GM21381 (cell line): ENCODE measurements at regions not wholly inside any gene's neighbourhood (a gene's known extent, or its start where the extent isn't known, plus 50 kb on each side); places are given as distances from the start of the nearest gene placed in this dataset.
"Not testable (repeated sequence)": the region's sequence is repeated elsewhere in the genome, so short reads cannot be mapped to it uniquely, and the experiment has no call there.

Experiments used
- ATAC-seq: cut with Tn5 transposase; IDR thresholded peaks from one replicate; pipeline ENCODE4 v1.9.1; 2021; ENCODE audit warnings: mild to moderate bottlenecking, moderate library complexity; ENCODE audit not compliant: unreplicated experiment

DNA sequence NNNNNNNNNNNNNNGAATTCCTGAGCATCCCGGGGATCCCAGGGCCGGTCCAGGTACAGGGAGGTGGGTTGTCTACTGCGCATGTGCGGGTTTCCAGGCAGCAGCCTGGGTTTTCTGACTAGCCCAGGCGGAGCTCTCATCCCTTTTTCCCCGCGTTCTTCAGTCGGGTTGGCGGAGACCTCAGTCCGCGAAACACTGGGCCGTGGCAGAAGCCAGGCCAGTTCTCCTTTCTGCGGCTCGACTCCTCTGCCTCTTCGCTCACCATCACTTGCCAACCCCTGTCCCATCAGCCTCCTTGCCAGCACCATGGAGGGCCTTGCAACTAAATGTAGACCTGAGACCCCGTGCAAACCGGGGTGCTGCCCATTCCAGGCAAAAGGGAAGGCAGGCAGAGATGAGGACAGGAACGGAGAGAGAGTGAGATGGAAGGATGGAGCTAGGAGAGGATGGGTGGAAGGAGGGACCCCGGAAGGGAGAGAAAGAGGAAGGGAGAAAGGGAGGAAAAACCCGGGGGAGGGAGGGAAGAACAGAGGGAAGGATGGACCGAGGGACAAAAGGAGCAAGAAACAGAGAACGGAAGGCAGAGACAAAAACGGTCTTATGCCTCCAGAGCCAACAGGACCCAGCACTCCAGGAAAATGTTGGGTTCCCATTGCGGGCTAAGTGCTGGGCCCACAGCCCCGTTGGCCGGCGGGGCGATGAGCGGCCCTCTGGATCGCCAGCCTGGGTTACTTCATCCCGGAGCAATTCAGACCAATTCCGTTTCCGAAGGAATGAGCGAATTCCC lies 445.4 kb upstream of the DEFB115 start:
- peak; percentile 62 for ATAC-seq

DNA sequence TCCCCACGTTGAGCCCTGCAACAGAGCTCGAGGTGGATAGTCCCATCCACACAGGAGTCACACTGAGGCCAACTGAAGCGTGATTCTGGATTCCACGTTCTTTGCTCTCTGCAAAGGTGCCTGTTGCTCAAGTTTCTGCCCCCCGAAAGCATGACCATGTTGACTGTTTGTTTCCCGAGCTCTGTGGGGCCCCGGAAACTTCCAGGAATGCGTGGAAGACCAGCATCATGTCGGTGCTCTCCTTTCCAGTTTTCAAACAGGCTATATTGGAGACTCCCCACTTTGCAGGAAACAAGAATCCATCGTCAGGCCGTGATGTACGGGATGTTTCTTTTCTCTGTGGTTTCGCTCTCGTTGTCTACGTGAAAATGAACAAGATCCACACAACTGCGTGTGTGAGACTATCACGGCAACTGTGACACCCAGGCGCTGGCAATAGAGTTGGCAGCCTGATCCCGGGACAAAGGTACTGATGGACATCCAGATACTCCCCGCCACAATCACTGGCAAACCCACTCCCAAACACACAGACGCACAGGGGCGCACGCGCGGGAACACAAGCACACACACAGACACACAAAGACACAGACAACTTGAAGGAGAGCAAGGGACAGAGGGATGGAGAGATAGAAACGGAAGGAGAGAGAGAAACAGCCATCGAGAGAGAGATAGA lies 444.6 kb upstream of the DEFB115 start:
- ATAC-seq = no peak

DNA sequence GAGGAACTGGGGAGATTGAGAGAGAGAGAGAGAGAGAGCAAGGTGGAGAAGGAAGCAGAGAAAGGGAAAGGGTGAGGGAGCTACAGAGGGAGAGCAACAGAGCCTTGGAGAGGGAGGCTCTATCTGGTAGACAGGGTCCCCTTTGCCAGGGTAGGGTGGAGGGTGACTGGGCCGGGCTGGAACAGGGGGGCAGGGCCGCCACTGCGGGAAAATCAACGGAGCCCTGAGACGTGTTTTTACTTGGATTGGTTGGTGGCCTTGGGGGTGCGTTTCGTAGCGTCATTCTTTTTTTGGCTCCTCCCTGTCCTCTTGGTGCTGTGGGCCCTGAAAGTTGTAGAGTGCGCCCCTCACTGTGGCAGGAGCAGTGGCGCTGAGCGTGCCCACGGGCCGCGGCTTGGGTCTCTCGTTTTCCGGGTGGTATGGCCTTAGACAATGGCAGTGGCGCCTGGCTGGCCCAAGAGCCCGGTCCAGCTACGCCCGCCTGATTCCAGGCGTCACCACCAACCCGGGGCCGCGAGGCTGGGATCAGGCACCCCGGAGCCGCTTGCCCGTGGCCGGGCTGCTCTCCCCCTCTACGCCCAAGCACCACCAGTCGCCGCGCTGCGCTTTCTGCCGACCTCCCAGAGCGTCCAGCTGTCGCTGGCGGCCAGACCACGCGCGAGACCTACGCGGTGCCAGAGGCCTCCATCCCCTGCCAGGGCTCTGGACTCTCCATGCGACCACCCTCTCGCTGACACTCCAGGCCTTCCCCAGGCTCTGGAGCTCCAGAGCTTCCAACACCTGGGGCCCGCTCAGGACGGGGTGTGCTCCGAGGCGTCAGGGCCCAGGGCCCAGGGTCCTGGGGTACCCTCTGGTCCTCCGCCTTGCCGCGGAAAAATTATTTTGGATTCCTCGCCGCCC lies 443.8 kb upstream of the DEFB115 start:
- ATAC-seq = not testable (repeated sequence)

DNA sequence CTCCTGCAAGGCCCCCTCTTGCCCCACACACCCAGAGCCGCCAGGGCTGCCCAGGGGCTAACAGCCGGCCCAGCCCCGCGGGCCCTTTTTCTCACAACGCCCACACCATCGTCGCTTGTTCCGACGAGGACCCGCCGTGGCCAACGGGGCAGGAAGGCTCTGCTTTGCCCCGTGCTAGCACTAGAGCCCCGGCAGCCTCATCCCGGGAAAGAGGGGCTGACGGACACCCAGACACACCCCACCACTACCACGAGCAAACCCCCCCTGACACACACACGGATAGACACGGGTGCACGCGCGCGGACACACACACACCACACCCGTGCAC lies 443.2 kb upstream of the DEFB115 start:
- not testable (repeated sequence) for ATAC-seq

DNA sequence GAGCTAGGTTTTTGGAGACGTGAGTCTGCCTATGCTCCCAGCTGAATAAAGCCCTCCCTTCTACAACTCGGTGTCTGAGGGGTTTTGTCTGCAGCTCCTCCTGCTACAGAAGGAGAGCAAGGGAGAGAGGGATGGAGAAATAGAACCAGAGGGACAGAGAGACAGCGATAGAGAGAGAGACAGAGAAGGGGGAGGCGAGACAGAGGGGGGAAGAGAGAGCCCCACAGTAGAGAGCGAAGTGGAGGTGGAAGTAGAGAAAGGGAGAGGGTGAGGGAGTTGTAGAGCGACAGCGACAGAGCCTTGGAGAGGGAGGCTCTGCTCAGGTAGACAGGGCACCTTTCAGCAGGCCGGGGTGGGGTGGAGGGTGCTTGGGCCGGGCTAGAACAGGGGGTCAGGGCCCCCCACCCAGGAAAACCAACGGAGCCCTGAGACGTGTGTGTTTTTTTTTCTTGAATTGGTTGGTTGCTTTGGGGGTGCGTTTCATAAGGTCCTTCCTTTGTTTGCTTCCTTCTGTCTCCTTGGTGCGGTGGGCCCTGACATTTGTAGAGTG lies 442.4 kb upstream of the DEFB115 start:
- ATAC-seq = not testable (repeated sequence)

DNA sequence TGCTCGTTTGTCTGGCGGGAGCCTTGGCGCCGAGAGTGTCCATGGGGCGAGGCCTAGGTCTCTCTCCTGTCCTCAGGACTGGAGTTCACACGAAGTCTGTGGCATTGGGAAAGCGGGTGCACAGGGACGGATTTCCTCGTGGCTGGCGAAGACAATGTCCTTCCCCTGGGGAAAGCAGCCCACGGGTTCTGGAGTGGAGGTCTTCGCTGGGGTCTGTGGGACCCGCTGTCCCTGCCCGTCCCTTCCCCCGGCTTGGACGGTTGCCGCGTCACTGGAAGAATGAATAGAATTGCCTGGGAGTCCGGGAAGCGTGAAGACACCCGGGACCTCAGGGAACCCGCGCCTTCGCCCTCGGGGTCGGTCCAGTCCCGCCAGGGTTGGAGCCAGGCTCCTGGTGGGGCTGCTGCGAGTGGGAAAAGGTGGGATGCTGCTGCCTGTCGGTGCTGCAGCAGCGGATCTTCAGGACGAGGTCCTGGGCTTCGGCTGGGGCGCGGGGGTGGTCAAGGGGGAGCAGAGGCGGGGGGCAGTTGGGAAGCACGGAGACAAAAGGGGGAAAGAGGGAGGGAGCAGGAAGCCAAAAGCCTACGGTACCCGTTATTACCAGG lies 441.8 kb upstream of the DEFB115 start:
- ATAC-seq = no peak

DNA sequence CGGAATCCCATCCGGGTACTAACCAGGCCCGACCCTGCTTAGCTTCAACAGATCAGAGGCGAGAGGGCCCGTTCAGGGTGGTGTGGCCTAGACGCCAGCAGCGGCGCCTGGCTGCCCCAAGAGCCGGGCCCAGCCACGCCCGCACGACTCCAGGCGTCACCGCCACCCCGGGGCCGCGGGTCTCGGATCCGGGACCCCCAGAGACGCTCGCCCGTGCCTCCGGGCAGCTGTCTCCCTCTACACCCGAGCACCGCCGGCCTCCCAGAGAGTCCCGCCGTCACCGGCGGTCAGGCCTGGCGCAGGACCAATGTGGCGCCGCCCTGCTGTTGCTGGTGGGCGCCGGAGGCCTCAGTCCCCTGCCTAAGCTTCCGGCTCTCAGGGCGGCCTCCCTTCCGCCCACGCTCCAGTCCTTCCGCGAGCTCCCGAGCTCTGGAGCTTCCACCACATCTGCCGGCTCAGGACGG lies 441.2 kb upstream of the DEFB115 start:
- no peak for ATAC-seq

DNA sequence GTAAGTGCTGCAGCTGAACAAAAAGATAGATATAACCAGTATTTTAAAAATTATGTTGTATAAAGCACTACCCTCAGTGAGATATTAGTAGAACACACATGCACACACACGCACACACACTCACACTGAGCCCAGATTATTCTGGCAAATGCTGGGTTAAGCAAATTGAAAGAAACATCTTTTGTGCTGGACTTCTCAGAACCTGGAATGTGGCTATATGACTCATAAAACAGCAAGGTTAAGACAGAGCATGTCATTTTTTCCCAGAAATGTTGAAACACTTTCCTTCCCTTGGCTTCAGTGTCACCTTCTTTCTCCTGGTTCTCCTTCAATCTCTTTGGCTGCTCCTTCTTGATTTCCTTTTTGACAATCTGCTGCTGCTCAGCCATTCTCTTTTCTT lies 435.8 kb upstream of the DEFB115 start:
- ATAC-seq = not testable (repeated sequence)

GRCh38 chr20:30824666-30825065 lies 432.8 kb upstream of the DEFB115 start:
- not testable (repeated sequence) for ATAC-seq

GRCh38 chr20:30845923-30846322 lies 411.5 kb upstream of the DEFB115 start:
- ATAC-seq = not testable (repeated sequence)

DNA sequence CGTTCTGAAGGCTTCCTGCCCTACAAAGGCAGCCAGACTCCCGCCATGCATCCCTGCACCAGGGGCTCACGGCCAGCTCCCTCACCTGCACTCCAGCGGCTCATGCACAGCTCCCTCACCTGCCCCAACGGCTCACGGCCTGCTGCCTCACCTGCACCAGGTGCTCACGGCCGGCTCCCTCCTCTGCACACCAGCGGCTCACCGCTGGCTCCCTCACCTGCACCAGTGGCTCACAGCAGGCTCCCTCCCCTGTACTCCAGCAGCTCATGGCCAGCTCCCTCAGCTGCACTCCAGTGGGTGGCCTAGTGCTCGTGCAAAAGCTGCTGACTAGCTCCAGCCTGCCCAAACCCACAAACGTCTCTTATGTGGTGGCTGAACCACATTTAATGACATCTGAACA lies 389.2 kb upstream of the DEFB115 start:
- not testable (repeated sequence) for ATAC-seq

DNA sequence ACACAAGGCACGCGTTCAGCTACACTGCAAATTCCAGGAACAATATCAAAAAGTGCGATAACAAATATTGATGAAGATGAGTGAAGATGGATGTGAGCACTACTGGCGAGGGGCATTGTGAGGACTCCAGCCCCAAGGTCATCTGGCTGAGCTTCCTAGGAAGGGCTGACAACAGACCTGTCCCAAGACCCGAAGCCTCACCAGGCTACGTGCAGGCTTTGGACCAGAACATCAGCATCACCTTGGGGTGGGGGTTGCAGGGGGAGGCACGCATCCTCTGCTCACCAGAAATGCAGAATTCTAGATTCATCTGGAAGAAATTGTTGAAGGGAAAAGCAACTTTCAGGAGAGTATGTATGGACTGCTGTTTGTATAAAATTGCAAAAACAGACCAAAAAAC lies 386.3 kb upstream of the DEFB115 start:
- not testable (repeated sequence) for ATAC-seq

DNA sequence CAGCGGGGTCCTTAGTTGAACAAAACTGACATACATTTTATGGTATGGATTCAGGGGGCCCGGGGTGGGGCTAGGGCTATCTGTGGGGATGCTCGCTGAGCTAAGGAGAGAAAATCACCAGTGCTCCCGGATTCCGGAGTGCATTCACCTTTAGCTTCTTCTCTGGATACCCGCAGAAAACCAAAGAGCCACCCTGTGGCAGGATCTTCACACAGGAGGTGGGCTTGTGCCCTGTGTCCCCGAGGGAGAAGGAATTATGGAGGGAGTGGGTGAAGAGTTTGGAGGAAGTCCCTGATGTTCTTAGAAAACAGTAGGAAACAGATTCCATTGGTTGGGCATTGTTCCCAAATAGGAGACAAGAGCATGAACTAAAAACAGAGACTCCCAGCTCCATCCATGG lies 385.2 kb upstream of the DEFB115 start:
- not testable (repeated sequence) for ATAC-seq

DNA sequence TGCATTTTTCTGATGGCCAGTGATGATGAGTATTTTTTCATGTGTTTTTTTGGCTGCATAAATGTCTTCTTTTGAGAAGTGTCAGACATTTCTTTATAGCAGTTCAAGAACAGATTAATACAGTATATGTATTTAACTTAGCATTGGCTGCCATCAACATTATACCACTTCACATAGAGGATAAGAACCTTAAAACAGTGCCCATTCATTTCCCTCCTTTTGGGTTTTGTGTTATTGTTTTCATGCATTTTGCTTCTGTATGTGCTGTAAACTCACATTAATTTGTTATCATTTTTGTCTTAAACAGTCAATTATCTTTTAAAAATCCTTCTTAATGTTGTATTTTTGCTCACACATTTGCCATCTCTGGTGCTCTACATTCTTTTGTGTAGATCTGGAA lies 381.6 kb upstream of the DEFB115 start:
- not testable (repeated sequence) for ATAC-seq

- not testable (repeated sequence) for ATAC-seq
Observed at GRCh38 chr20:30891400-30891799, 366.1 kb upstream of the DEFB115 start.

GRCh38 chr20:30892541-30893345 lies 364.7 kb upstream of the DEFB115 start:
- ATAC-seq = no peak

- ATAC-seq = not testable (repeated sequence)
Observed at GRCh38 chr20:30893346-30894314, 363.8 kb upstream of the DEFB115 start.

DNA sequence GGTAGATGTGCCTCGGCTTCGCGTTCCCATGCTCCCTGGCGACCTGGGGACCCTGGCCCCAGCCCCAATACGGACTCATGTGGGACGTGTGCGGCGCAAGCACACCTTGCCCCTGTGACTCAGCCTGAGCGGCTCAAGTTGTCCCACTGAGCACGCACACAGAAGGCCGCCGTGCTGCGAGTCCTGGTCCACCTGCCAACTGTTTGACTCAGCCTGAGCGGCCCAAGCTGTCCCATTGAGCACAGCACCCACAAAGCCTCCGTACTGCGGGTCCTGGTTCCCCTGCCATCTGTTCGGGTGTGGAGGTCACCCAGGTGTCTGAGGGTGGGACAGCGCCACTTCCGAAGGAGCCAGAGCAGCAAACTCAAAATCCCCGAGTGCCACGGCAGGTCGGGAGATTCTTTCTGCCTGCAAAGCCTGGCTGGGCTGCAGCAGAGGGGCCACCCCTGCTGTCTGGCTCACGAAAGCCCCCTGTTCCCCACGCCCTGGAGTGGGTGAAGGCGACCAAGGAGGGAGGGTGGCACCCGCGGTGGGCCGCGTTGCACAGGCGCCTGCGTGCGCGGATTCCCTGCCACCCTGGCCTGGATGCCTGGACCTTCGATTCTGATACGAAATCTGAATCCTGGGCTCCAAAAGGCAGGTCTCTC lies 362.6 kb upstream of the DEFB115 start:
- not testable (repeated sequence) for ATAC-seq
